ENCODE measurements at regions not wholly inside any gene's neighbourhood (a gene's known extent, or its start where the extent isn't known, plus 50 kb on each side); places are given as distances from the start of the nearest gene placed in this dataset.

- TF ChIP-seq POLR2A (IDR thresholded peaks at IDR 0.05), result no peak
- no peak for TF ChIP-seq CTCF (IDR thresholded peaks at IDR 0.05)
Observed at GRCh38 chr7:113976508-113976907, 57.7 kb upstream of the PPP1R3A start.
